ENCODE measurements at regions not wholly inside any gene's neighbourhood (a gene's known extent, or its start where the extent isn't known, plus 50 kb on each side); places are given as distances from the start of the nearest gene placed in this dataset.

DNA sequence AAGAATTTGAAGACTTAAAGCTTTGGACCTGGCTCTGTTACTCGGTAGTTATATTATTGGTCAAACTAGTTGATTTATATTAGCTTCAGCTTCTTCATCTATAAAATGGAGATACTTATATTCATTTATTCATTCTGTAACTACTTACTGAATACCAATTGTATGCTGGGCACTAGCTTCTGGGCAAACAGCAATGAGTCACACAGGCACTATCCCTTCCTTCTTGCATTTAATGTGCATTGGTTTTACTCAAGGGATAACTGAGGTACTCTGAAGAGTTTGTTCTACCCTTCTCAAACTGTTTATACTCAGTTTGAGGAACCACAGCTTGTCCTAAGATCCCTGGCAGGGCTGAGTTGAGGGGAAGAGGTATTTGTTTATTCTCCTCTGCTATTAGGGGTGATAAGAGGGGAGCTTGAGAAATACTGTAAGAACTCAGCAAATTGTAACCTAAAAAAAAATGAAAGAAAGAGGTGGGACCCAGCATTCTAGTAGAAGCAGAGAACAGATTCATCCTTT is 825.4 kb upstream of the AMELY start:
- ATAC-seq (ENCODE audit: poor library complexity) (no peak), DNase-seq (no peak)
- Mint-ChIP-seq H3K27me3 (no peaks in the 10 kb centered on the region), H3K36me3 (ENCODE audit: low read depth) (no peaks in the 10 kb centered on the region), H3K4me1 (ENCODE audit: low read depth) (no peaks in the 10 kb centered on the region), H3K9me3 (no peaks in the 10 kb centered on the region), H3K27ac (no peak overlapping the region), H3K4me3 (no peak overlapping the region)
- intact Hi-C loops (cut with DNase I, micrococcal nuclease) = no loop called here
- H3K4me1 ChIP-seq (ENCODE audit: insufficient read depth, low read length) = no peaks in the 10 kb centered on the region
- TF ChIP-seq, protein P1, sequence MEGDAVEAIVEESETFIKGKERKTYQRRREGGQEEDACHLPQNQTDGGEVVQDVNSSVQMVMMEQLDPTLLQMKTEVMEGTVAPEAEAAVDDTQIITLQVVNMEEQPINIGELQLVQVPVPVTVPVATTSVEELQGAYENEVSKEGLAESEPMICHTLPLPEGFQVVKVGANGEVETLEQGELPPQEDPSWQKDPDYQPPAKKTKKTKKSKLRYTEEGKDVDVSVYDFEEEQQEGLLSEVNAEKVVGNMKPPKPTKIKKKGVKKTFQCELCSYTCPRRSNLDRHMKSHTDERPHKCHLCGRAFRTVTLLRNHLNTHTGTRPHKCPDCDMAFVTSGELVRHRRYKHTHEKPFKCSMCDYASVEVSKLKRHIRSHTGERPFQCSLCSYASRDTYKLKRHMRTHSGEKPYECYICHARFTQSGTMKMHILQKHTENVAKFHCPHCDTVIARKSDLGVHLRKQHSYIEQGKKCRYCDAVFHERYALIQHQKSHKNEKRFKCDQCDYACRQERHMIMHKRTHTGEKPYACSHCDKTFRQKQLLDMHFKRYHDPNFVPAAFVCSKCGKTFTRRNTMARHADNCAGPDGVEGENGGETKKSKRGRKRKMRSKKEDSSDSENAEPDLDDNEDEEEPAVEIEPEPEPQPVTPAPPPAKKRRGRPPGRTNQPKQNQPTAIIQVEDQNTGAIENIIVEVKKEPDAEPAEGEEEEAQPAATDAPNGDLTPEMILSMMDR (IDR thresholded peaks at IDR 0.05) = no peak
- H3K27ac ChIP-seq (ENCODE audit: low read depth in 1 of 2, low read length in 2 of 2) = no peak overlapping the region
- no peak overlapping the region for H3K4me3 ChIP-seq (ENCODE audit: low read length)
- POLR2A ChIA-PET = no interaction called here
- H3K9me3 ChIP-seq (ENCODE audit: control insufficient read depth in 1 of 2, insufficient read depth in 1 of 2, low read length in 2 of 2) = no peaks in the 10 kb centered on the region
- no peaks in the 10 kb centered on the region for H3K27me3 ChIP-seq (ENCODE audit: control insufficient read depth in 1 of 2, insufficient read depth in 2 of 2, low read length in 2 of 2)
- H3K36me3 ChIP-seq (ENCODE audit: insufficient read depth, low read length) = no peaks in the 10 kb centered on the region
- CTCF ChIA-PET = no interaction called here

DNA sequence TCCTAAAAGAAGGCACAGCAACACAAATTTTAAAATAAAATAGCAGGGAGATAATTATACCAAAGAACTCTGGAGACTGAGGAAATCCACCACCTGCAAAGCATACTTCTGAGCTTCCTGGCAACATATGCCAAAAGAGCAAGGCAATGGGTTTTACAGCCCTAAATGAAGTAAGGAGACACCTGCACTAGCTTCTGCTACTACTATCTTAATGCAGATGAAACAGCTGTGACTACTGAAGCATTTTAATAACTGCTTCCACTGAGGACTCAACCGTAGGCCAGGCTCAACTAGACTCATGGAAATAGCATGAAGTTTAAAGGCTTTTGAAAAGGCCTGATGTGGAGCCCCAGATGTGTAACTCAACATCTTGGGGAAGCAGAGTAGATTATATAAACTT is 820.1 kb upstream of the AMELY start:
- Mint-ChIP-seq H3K36me3 (ENCODE audit: low read depth) (no peaks in the 10 kb centered on the region), H3K4me1 (ENCODE audit: low read depth) (no peaks in the 10 kb centered on the region), H3K4me3 (no peak overlapping the region), H3K27ac (no peak overlapping the region), H3K27me3 (no peaks in the 10 kb centered on the region), H3K9me3 (no peaks in the 10 kb centered on the region)
- no peaks in the 10 kb centered on the region for H3K4me1 ChIP-seq (ENCODE audit: insufficient read depth, low read length)
- intact Hi-C loops (cut with DNase I, micrococcal nuclease) = no loop called here
- no peaks in the 10 kb centered on the region for H3K27me3 ChIP-seq (ENCODE audit: control insufficient read depth in 1 of 2, insufficient read depth in 2 of 2, low read length in 2 of 2)
- ChIA-PET CTCF (no interaction called here), POLR2A (no interaction called here)
- TF ChIP-seq, protein P1 (IDR thresholded peaks at IDR 0.05) = no peak
- no peak for ATAC-seq (ENCODE audit: poor library complexity)
- no peak for DNase-seq
- no peaks in the 10 kb centered on the region for H3K9me3 ChIP-seq (ENCODE audit: control insufficient read depth in 1 of 2, insufficient read depth in 1 of 2, low read length in 2 of 2)
- no peak overlapping the region for H3K4me3 ChIP-seq (ENCODE audit: low read length)
- H3K36me3 ChIP-seq (ENCODE audit: insufficient read depth, low read length) = no peaks in the 10 kb centered on the region
- H3K27ac ChIP-seq (ENCODE audit: low read depth in 1 of 2, low read length in 2 of 2) = no peak overlapping the region

DNA sequence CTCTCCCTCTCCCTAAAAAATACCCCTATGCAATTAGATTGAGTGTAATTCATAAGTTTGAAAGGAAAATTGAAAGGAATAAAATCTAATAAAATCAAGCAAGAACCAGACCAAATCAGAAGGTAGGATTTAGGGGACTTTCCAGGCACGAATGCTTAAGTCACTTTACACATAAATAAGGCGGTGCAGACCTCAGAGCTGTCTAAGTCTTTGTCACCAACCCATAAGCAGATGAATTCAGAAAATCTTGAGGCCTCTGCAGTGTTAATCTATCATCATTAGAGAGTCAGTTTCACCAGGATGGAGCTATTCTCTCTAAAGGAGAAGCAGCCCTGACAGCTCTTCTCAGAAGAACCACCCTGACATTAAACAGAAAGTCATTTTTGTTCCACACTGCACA is 819.1 kb upstream of the AMELY start:
- intact Hi-C loops (cut with DNase I, micrococcal nuclease) = no loop called here
- Histone ChIP-seq H3K4me1 (ENCODE audit: insufficient read depth, low read length) (no peaks in the 10 kb centered on the region), H3K27me3 (ENCODE audit: control insufficient read depth in 1 of 2, insufficient read depth in 2 of 2, low read length in 2 of 2) (no peaks in the 10 kb centered on the region), H3K27ac (ENCODE audit: low read depth in 1 of 2, low read length in 2 of 2) (no peak overlapping the region), H3K36me3 (ENCODE audit: insufficient read depth, low read length) (no peaks in the 10 kb centered on the region), H3K9me3 (ENCODE audit: control insufficient read depth in 1 of 2, insufficient read depth in 1 of 2, low read length in 2 of 2) (no peaks in the 10 kb centered on the region), H3K4me3 (ENCODE audit: low read length) (no peak overlapping the region)
- no peak for DNase-seq
- ChIA-PET POLR2A (no interaction called here), CTCF (no interaction called here)
- H3K36me3 Mint-ChIP-seq (ENCODE audit: low read depth) = no peaks in the 10 kb centered on the region
- H3K4me1 Mint-ChIP-seq (ENCODE audit: low read depth) = no peaks in the 10 kb centered on the region
- H3K4me3 Mint-ChIP-seq = no peak overlapping the region
- TF ChIP-seq, protein P1 (IDR thresholded peaks at IDR 0.05) = no peak
- H3K27me3 Mint-ChIP-seq = no peaks in the 10 kb centered on the region
- ATAC-seq (ENCODE audit: poor library complexity) = no peak
- H3K27ac Mint-ChIP-seq = no peak overlapping the region
- H3K9me3 Mint-ChIP-seq = no peaks in the 10 kb centered on the region

All from CD4-positive, alpha-beta T cell (primary cell).